ENCODE measurements at regions not wholly inside any gene's neighbourhood (a gene's known extent, or its start where the extent isn't known, plus 50 kb on each side); places are given as distances from the start of the nearest gene placed in this dataset.
"Not testable (repeated sequence)": the region's sequence is repeated elsewhere in the genome, so short reads cannot be mapped to it uniquely, and the experiment has no call there.

DNA sequence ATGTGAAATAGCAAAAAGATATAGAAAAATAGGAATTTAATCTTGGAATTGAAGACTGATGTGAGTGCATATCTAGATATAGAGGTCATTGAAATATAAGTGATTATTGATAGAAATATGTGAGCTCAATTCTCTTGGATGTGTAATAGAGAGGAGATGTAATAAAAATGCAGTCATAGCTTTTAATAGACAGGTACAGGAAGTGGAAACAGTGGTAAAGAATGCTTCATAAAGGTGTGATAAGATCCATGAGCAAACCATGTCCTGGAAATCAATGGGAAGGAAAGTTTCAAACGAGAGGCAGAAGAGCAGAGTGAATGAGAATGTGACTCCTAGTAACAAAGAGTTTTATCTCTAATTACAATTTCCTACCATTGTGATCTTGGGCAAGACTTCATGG is 634.7 kb upstream of the ZNF804A start:
- Histone ChIP-seq H3K27ac (no peak overlapping the region), H3K27me3 (no peaks in the 10 kb centered on the region), H3K36me3 (no peaks in the 10 kb centered on the region), H3K9me3 (no peaks in the 10 kb centered on the region), H3K4me3 (no peak overlapping the region), H3K4me1 (no peaks in the 10 kb centered on the region)
- DNase-seq, result no peak
- TF ChIP-seq CTCF (IDR thresholded peaks at IDR 0.05), result no peak
- TF ChIP-seq POLR2A (IDR thresholded peaks at IDR 0.05), result no peak

DNA sequence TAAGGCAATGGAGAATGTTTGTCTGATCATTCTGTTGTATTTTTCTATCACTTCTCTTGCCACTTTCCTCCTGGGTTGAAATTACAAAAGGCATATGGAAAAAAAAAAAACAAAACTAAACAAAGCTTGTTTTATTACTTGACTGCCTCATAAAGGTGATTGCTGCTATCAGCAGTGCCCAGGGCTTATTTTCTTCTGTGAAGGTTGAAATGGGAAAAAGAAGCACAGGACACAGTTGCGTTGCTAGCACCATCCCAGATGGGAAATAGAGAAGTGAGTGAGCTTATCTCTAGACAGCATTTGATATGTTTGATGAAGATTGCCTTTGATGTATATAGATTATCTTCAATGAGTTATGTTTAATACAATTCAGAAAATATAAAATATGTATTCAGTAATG is 633.8 kb upstream of the ZNF804A start:
- Histone ChIP-seq H3K4me3 (no peak overlapping the region), H3K27me3 (no peaks in the 10 kb centered on the region), H3K4me1 (no peaks in the 10 kb centered on the region), H3K9me3 (no peaks in the 10 kb centered on the region), H3K36me3 (no peaks in the 10 kb centered on the region), H3K27ac (no peak overlapping the region)
- TF ChIP-seq CTCF (IDR thresholded peaks at IDR 0.05), result no peak
- no peak for TF ChIP-seq POLR2A (IDR thresholded peaks at IDR 0.05)
- DNase-seq, result no peak

DNA sequence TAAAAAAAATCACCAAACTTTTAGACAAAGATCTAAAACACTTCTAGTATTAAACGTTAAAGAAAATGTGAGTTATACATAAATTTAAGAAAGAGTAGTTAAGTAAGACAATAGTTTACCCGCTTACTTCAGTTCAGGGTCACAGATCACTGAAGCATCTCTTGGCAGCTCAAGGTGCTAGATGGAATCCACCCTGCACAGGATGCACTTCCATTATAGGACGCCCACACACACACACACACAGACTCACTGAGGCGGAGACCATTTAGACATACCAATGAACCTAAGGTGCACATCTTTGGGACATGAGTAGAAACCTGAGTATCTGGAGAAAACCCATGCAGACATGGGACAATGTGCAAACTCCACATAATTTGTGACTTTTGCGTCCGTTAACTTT is 630.6 kb upstream of the ZNF804A start:
- H3K36me3 ChIP-seq, result no peaks in the 10 kb centered on the region
- DNase-seq, result no peak
- no peak overlapping the region for H3K4me3 ChIP-seq
- H3K4me1 ChIP-seq, result no peaks in the 10 kb centered on the region
- H3K27ac ChIP-seq, result no peak overlapping the region
- no peaks in the 10 kb centered on the region for H3K27me3 ChIP-seq
- TF ChIP-seq CTCF (IDR thresholded peaks at IDR 0.05), result no peak
- no peak for TF ChIP-seq POLR2A (IDR thresholded peaks at IDR 0.05)
- H3K9me3 ChIP-seq, result no peaks in the 10 kb centered on the region

- not testable (repeated sequence) for H3K36me3 ChIP-seq, H3K4me3 ChIP-seq, H3K4me1 ChIP-seq, DNase-seq, H3K27me3 ChIP-seq, H3K9me3 ChIP-seq, H3K27ac ChIP-seq
Measured at GRCh38 chr2:183975676-183976075, 622.7 kb upstream of the ZNF804A start.

DNA sequence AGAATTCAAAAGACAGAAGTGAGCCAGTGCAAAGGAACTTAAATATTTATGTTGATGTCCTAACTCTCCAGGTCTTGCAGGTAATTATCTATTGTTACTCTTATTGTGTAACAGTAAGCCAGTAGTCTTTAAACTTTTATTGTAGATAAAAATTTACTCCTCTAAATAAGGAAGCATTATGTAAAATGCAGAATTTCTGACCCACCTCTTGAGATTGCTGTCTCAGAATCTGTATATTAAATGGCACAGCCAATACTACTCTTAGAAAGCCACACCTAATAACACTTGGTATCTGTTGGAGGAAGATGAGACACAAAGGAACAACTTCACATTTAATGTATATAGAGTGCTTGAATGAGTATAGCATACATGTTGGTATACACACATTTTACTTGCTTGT is 613.5 kb upstream of the ZNF804A start:
- DNase-seq, result no peak
- TF ChIP-seq CTCF (IDR thresholded peaks at IDR 0.05) (no peak), POLR2A (IDR thresholded peaks at IDR 0.05) (no peak)
- Histone ChIP-seq H3K9me3 (peaks cover 0 to 3% (median 0%) of the 10 kb centered on the region in 4 donors), H3K27me3 (no peaks in the 10 kb centered on the region), H3K4me1 (no peaks in the 10 kb centered on the region), H3K27ac (no peak overlapping the region), H3K36me3 (no peaks in the 10 kb centered on the region), H3K4me3 (no peak overlapping the region)

- no peak for DNase-seq
- Histone ChIP-seq H3K9me3 (peaks cover 0 to 4% (median 2%) of the 10 kb centered on the region in 4 donors), H3K4me1 (no peaks in the 10 kb centered on the region), H3K27me3 (no peaks in the 10 kb centered on the region), H3K4me3 (no peak overlapping the region), H3K27ac (no peak overlapping the region), H3K36me3 (no peaks in the 10 kb centered on the region)
- no peak for TF ChIP-seq CTCF (IDR thresholded peaks at IDR 0.05)
- TF ChIP-seq POLR2A (IDR thresholded peaks at IDR 0.05), result no peak
Measured at GRCh38 chr2:183991968-183992367, 606.4 kb upstream of the ZNF804A start.

Measured in Peyer's patch (tissue), 4 donors.